GM18861 (cell line): ENCODE measurements at regions not wholly inside any gene's neighbourhood (a gene's known extent, or its start where the extent isn't known, plus 50 kb on each side); places are given as distances from the start of the nearest gene placed in this dataset.

Source experiments
- ATAC-seq: cut with Tn5 transposase; IDR thresholded peaks from one replicate; pipeline ENCODE4 v1.9.1; 2021; ENCODE audit not compliant: unreplicated experiment

GRCh38 chr11:106212081-106212480, 134.6 kb downstream of the AASDHPPT start:
- ATAC-seq: no peak

GRCh38 chr11:106216281-106216680, 138.8 kb downstream of the AASDHPPT start:
- no peak for ATAC-seq

GRCh38 chr11:106217456-106217855, 140.0 kb downstream of the AASDHPPT start:
- ATAC-seq: no peak

GRCh38 chr11:106218106-106218505, 140.6 kb downstream of the AASDHPPT start:
- no peak for ATAC-seq

GRCh38 chr11:106222626-106223025, 145.2 kb downstream of the AASDHPPT start:
- ATAC-seq: no peak

DNA sequence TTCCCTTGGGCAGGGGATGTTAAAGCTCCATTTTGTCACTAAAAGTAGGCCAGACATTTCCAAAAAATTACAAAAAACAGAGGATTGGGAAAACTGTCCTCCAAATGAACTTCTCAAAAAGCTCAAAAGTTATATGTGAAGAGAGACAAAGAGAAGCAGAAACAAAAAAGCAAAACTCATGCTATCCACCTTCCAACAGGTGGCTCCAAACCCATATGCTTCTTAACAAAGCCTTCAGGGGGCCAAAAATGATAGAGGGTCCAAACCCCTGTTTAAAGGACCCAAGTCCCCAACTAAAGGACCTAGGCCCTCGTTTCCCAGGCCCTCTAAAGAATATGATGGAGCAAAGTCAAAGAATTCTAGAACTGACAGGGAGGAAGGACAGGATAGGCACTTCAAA, 146.7 kb downstream of the AASDHPPT start:
- ATAC-seq: no peak

DNA sequence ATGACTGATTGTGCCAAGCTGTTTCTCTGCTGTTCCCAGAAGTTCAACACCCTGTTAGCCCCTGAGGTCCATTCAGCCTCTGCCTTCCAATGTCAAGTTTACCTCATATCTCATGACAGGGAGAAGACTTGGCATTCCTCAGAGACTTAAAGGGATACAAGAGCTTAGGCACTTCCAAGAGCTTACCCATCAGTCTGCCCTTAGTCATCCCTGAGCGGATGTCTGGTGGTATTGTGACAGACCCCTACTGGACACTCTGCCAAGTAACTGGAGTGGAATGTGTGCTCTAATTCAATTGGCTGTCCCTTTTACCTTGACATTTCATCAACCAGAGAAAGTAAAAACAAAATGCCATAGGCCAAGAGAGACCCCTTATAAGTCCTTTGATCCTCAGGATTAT, 151.5 kb downstream of the AASDHPPT start:
- ATAC-seq: no peak

- no peak for ATAC-seq
Measured at GRCh38 chr11:106231591-106231990, 154.1 kb downstream of the AASDHPPT start.

GRCh38 chr11:106233191-106233590, 155.7 kb downstream of the AASDHPPT start:
- ATAC-seq: no peak

GRCh38 chr11:106234794-106235193, 157.3 kb downstream of the AASDHPPT start:
- no peak for ATAC-seq

- ATAC-seq: no peak
Measured at GRCh38 chr11:106236295-106236694, 158.8 kb downstream of the AASDHPPT start.

DNA sequence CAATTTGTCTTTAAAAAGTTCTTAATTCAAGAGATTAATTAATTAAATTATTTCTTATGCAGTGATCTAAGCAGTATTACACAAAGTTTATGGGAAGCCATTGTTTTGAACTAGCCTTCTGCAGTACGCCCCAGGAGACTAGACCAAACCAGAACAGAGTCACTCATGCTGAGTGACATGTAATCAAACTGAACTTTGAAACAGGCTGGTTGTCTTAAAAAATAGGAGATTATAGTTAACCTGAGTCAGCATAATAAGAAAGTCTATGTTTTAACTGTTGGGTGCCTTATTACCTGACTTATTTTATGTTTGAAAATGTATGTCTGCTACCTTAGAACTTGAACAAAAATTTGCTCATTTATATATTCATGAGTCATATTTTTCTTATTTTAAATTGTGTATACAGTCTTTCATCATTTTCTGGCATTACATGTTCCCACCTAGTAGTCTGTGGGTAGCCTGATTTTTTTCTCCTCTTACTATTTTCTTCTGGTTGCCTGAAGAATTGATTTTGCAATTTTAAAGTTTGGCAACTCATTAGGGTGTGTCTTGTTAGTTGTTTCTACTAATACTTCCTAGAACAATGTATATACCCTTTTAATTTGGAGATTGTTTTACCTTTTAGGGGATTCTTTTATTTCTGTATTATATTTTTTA, 161.4 kb downstream of the AASDHPPT start:
- ATAC-seq: no peak

GRCh38 chr11:106241601-106242257, 164.3 kb downstream of the AASDHPPT start:
- ATAC-seq: no peak

DNA sequence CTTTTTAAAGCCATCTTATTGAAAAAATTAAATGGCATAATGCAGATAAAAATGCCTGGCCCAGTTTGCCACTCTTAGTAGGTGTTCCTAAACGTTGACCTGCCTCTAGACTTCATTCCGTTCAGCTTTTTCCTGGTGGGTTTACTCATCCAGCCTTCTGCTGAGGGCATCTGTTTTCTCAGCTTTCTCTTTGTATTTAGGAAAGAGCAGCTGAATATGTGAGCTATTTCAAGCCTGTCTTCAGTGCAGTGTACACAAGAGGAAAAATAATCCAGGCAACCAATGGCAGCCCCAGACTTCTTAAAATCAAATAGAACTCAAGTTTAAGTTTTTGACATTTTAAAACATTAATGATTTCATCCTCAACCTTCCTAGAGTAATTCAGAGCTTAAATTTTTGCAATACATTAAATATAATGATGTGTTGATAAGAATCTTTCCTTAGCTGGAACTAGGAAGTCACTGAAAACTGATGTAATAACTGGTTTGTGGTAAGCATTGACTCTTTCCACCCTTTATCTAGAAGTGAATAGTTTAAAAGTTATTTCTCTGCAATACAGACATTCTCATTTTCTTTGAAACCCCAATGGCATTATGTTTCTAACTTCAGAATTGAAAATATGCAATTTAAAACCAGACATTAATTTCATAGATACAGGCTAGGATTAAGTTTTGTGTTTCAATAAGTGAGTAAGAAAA, 165.4 kb downstream of the AASDHPPT start:
- no peak for ATAC-seq

GRCh38 chr11:106246495-106246894, 169.0 kb downstream of the AASDHPPT start:
- no peak for ATAC-seq

- no peak for ATAC-seq
Measured at GRCh38 chr11:106249617-106250239, 172.3 kb downstream of the AASDHPPT start.

DNA sequence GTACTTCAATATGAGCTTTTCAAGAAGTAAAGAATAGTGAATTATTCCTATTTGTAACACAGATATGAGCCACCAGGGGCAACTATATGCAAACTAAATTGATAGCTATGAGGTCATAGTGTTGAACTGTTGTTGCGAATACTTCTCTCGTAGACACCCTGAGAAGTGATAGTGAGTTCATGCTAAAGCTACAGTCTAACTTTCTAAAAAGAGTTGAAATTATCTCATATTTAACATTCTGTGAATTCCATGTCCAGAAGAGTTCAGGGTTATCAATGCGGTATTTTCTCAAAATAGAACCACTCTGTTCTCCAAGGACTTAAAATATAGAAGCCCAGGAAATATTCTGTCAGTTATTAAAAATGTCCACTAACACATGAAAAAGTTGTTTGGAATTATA, 185.4 kb downstream of the AASDHPPT start:
- ATAC-seq: no peak

DNA sequence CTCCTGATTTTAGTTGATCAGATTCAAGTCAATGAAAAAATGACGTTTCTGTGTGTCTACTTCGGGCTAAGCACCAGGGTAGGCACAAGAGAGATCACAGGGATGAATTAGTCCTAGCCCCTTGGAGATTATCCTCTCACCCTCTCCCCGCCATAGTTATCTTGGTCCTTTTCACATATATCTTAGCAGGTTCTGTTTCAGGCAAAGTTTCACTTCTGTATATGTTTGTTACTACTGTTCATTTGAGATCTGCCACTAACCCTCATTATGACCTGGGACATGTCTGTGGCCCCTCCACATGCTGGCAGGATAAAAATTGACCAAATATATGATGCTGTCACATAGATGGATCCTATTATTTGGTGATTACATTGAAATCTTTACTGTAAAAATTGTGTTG, 186.1 kb downstream of the AASDHPPT start:
- no peak for ATAC-seq

DNA sequence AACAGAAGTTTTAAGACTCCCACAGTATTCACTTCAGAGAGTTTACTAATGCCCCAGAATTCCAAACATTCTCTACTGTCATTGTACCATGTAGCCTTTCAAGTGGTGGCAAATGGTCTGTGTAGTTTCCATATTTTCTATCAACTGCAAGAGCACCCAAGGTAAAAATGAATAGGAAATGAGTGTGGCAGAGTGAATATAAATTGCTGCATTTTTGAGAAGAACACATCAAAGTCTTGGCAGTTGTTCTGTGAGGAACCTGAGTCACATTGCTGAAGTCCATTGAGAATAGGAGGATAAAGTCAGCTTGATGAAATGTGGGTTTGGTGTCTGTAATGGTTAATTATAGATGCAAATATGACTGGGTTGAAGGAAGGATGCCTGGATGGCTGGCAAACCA, 193.6 kb downstream of the AASDHPPT start:
- no peak for ATAC-seq

DNA sequence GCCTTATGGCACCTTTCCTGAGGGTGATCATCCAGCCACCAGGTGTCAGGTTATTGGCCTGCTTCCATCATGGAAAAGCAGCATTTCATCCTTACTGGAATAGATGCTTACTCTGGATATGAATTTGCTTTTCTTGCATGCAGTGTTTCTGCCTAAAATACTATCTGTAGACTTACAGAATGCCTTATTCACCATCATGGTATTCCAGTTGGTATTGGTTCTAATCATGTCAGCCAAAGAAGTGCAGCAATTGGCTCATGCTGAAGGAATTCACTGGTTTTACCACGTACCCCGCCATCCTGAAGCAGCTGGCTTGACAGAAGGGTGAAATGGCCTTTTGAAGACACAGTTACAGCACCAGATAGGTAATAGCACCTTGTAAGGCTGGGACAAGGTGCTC, 194.2 kb downstream of the AASDHPPT start:
- no peak for ATAC-seq

DNA sequence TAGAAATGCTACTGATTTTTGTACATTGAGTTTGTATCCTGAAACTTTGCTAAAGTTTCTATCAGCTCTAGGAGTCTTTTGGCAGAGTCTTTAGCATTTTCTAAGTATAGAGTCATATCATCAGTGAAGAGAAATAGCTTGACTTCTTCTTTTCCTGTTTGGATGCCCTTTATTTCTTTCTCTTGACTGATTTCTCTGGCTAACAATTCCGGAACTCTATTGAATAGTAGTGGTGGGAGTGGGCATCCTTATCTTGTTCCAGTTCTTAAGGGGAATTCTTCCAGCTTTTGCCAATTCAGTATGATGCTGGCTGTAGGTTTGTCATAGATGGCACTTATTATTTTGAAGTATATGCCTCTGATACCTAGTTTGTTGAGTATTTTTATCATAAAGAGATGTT, 197.7 kb downstream of the AASDHPPT start:
- ATAC-seq: no peak

DNA sequence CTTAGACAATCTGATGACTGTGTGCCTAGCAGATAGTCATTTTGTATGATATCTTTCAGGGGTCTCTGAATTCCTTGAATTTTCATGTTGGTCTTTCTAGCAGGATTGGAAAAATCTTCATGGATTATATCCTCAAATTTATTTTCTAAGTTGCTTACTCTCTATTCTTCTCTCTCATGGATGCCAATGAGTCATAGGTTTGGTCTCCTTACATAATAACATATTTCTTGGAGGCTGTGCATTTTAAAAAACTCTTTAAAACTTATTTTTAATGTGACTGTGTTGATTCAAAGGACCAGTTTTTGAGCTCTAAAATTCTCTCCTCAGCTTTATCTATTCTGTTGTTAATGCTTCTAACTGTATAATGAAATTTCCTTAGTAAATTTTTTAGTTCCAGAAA, 198.7 kb downstream of the AASDHPPT start:
- ATAC-seq: no peak
